Large intestine (tissue), 3 donors: ENCODE measurements at regions not wholly inside any gene's neighbourhood (a gene's known extent, or its start where the extent isn't known, plus 50 kb on each side); places are given as distances from the start of the nearest gene placed in this dataset.

ENCODE experiments used
- DNase-seq, 2 donors: peaks; one replicate each; pipeline versions ENCODE4 v3.0.0 to v3.0.0-alpha.2; 2013
- H3K27ac ChIP-seq: one replicate; pipeline ENCODE4 v1.5.1; 2013; ENCODE audit warnings: low read length
- H3K27me3 ChIP-seq: 2 replicates; pipeline ENCODE4 v1.6.1; 2013; ENCODE audit warnings: low read length; ENCODE audit not compliant: control insufficient read depth, insufficient read depth
- H3K36me3 ChIP-seq: 2 replicates; pipeline ENCODE4 v1.6.1; 2013; ENCODE audit warnings: low read length; ENCODE audit not compliant: control insufficient read depth, insufficient read depth
- H3K4me1 ChIP-seq: one replicate; pipeline ENCODE4 v1.6.1; 2013; ENCODE audit warnings: low read length; ENCODE audit not compliant: control insufficient read depth, insufficient read depth
- H3K4me3 ChIP-seq: one replicate; pipeline ENCODE4 v1.5.1; 2013; ENCODE audit warnings: low read length
- H3K9me3 ChIP-seq: one replicate; pipeline ENCODE4 v1.6.1; 2013; ENCODE audit warnings: mild to moderate bottlenecking, low read depth, low read length, moderate library complexity; ENCODE audit not compliant: control insufficient read depth
- WGBS: methylation state at CpG from one replicate; pipeline ENCODE4 v1.1.5; 2013; ENCODE audit warnings: low lambda C conversion rate; ENCODE audit not compliant: insufficient coverage; 5-methylcytosine and 5-hydroxymethylcytosine counted together

DNA sequence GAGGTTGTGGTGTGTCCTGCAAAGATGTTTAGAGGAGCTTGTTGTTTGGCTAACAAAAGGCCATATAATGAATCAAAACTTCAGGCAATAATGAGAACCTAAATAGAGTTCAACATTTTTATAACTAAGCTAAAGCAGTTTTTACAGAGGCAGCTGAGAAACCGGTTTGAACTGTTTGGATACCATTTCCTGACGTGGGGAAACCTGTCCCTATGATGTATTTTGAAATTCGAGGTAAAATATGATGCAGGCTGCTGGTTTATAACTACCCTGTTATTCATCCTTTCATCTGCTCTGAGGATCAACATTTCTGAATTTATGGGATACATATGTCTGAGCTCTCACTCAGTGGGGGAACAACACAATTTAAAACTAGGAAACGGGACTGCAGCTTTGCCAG, 289.5 kb upstream of the IRX2 start:
- Histone ChIP-seq H3K27ac (no peak overlapping the region), H3K36me3 (no peaks in the 10 kb centered on the region), H3K27me3 (no peaks in the 10 kb centered on the region), H3K9me3 (peaks cover 3% of the 10 kb centered on the region), H3K4me3 (no peak overlapping the region), H3K4me1 (no peaks in the 10 kb centered on the region)
- WGBS: no CpG with 5 or more reads among the region's 4 CpGs
- no peak for DNase-seq

DNA sequence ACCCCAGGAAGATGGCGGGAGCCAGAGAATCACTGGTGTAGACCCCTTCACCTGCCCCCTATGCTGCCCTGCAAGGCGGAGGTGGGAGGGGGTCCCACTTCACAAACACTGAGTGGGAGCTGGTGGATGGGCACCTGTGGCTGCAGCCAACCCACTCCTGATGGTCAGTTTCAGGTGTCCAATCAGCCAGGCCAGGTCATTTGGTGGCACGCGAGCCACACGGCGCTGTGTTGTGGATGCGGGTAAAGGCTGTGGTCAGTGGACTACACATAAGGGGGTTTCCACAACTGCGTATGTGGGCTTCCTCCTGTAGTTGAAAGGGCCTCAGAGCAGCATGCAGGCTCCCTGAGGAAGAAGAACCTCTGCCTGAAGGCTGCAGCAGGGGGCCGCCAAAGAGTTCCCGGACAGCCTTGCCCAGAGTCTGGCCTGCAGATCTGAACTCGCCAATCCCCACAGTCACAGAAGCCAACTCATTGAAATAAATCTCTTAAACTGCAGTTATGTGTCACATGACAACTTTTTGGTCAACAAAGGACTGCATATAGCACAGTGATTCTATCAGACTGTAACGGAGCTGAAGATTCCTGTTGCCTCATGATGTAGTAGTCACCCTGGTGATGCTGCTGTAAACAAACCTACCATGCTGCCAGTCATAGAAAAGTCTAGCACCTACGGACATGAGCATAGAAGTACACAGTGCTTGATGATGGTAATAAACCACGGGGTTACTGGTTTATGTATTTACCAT, 284.7 kb upstream of the IRX2 start:
- DNase-seq: no peak
- H3K9me3 ChIP-seq: peaks cover 7% of the 10 kb centered on the region
- no peak overlapping the region for H3K4me3 ChIP-seq
- no peaks in the 10 kb centered on the region for H3K36me3 ChIP-seq
- no CpG with 5 or more reads among the region's 14 CpGs for WGBS
- no peaks in the 10 kb centered on the region for H3K4me1 ChIP-seq
- H3K27me3 ChIP-seq: no peaks in the 10 kb centered on the region
- no peak overlapping the region for H3K27ac ChIP-seq

DNA sequence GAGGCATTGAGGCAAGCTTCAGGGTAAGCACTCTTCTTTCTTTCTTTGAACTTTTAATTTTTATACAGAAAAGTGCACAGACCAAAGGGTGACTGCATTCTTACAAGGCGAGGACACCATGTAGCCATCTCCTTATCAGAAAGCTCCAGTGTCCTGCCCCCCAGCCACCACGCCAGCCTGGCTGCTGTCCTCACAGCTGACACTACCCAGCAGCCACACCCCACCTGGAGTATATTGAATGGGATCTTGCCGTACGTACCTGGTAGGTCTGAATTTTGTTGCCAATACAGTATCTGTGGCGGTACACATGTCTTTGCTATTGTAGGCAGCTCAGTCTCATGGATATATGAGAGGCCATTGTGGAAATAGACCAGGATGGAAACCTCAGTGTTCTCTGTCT, 284.0 kb upstream of the IRX2 start:
- H3K9me3 ChIP-seq: peaks cover 7% of the 10 kb centered on the region
- no peaks in the 10 kb centered on the region for H3K4me1 ChIP-seq
- H3K4me3 ChIP-seq: no peak overlapping the region
- no peak for DNase-seq
- H3K36me3 ChIP-seq: no peaks in the 10 kb centered on the region
- H3K27me3 ChIP-seq: no peaks in the 10 kb centered on the region
- no peak overlapping the region for H3K27ac ChIP-seq
- no CpG with 5 or more reads among the region's 5 CpGs for whole genome bisulfite sequencing

DNA sequence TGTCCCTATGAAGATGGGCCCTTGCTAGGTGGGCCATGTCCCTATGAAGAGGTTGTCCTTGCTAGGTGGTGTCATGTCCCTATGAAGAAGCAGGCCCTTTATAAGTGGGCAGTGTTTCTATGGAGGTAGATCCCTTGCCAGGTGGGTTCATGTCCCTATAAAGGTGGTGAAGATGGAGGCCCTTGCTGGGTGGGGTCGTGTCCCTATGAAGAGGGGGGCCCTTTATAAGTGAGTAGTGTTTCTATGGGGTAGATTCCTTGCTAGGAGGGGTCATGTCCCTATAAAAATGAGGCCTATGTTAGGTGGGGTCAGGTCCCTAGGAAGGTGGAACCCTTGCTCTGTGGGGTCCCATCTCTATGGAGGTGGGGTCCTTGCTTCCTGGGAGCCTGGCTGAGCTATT, 283.4 kb upstream of the IRX2 start:
- no peak for DNase-seq
- H3K4me1 ChIP-seq: no peaks in the 10 kb centered on the region
- no CpG with 5 or more reads among the region's 1 CpG for WGBS

DNA sequence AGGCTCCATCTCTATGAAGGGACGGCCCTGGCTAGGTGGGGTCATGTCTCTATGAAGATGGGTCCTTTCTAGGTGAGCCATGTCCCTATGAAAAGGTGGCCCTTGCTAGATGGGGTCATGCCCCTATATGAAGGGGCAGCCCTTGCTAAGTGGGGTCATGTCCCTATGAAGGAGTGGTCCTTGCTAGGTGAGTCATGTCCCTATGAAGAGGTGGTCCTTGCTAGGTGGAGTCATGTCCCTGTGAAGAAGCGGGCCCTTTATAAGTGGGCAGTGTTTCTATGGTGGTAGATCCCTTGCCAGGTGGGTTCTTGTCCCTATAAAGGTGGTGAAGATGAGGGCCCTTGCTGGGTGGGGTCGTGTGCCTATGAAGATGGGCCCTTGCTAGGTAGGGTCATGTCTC, 283.0 kb upstream of the IRX2 start:
- Histone ChIP-seq H3K9me3 (peaks cover 7% of the 10 kb centered on the region), H3K4me1 (no peaks in the 10 kb centered on the region), H3K27me3 (no peaks in the 10 kb centered on the region), H3K36me3 (no peaks in the 10 kb centered on the region), H3K27ac (no peak overlapping the region), H3K4me3 (no peak overlapping the region)
- no peak for DNase-seq
- no CpG with 5 or more reads among the region's 3 CpGs for WGBS

More for the DNA sequence above, 283.4 kb upstream of the IRX2 start:
- no peaks in the 10 kb centered on the region for H3K27me3 ChIP-seq
- H3K4me3 ChIP-seq: no peak overlapping the region
- H3K27ac ChIP-seq: no peak overlapping the region
- no peaks in the 10 kb centered on the region for H3K36me3 ChIP-seq
- peaks cover 7% of the 10 kb centered on the region for H3K9me3 ChIP-seq

DNA sequence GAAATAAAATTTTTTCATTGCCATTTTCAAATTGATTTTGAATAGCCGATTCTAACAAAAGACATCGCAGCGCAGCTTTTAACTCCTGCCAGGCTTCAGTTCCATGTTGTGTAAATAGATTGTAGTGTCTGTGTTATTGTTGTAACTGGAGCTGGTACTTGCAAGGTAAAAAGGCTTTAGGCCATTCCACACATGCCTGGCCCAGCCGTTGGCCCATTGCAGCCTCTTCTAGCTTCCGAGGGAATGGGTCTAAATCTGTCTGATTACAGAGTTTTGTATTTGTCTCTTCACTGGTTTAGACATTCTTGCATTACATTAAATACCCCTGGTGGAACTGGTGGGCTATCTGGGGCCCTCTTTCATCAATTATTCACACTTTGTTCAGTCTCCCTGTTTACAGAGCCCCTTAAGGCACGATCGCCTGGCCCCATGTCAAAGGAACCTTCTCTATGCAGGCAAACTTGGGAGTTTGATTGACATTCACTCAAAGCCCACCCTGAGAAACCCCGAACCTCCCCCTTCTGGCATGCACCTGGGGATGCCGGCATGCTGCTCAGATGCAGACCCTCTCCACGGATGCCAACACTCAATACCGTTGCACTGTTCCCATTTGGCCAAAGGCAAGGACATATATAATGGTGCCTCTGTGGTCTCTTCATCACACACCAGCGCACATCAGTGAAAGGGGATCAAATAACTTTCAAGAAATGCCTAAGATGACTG, 281.7 kb upstream of the IRX2 start:
- no peaks in the 10 kb centered on the region for H3K27me3 ChIP-seq
- no peaks in the 10 kb centered on the region for H3K36me3 ChIP-seq
- H3K4me1 ChIP-seq: no peaks in the 10 kb centered on the region
- 95% methylated on average over 3 of the region's 12 CpGs for WGBS
- H3K27ac ChIP-seq: no peak overlapping the region
- H3K9me3 ChIP-seq: peaks cover 7% of the 10 kb centered on the region
- no peak for DNase-seq
- H3K4me3 ChIP-seq: no peak overlapping the region

DNA sequence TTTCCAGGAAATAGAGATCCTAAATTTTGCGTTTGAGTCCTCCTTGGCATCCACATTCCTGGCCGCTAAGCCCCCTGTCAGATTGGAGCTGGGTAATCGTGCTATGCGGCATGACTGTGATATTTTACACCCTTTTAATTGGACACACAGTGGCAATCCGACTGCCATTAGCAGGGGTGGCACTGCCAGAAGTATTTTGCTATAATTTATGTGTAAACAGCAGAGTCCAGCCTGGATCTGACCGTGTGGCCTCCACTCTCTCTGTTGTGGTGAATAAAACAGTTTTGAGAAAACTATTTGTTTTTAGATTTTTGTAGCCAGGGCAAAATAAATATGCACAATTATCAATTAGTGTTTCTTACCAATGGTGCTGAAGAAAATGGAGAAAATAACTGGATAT, 281.0 kb upstream of the IRX2 start:
- DNase-seq: no peak
- no peaks in the 10 kb centered on the region for H3K4me1 ChIP-seq
- H3K9me3 ChIP-seq: peaks cover 11% of the 10 kb centered on the region
- WGBS: 75% methylated on average over 1 of the region's 6 CpGs
- no peaks in the 10 kb centered on the region for H3K27me3 ChIP-seq
- H3K4me3 ChIP-seq: no peak overlapping the region
- no peaks in the 10 kb centered on the region for H3K36me3 ChIP-seq
- no peak overlapping the region for H3K27ac ChIP-seq

DNA sequence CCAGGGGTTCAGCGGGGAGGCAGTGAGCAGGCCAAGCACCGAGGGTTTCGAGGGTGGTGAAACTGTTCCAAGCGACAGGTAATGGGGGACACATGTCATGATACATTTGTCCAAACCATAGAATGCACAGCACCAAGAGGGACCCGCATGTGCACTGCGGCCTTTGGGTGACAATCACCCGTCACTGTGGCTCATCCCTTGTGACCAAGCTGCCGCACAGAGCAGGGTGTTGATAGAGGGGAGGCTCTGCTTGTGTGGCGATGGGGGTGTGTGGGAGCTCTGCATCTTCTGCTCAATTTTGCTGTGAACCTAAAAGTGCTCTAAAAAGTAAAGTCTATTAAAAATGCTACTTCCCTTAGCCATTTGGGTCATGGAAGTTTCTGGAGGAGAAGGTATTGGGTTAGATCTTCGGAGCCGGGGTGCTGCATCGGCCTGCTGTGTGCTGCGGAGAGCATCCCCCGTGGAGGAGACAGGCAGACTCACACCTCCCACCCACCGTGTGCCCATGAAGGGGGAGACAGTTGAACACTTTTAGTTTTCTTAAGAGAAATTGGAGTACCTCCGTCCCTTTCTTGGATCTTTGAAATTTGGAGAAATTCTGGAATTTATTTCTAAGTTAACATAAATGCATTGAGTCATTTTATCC, 280.4 kb upstream of the IRX2 start:
- no peak overlapping the region for H3K4me3 ChIP-seq
- H3K27me3 ChIP-seq: no peaks in the 10 kb centered on the region
- DNase-seq: no peak
- H3K9me3 ChIP-seq: peaks cover 11% of the 10 kb centered on the region
- no peaks in the 10 kb centered on the region for H3K4me1 ChIP-seq
- no peak overlapping the region for H3K27ac ChIP-seq
- no peaks in the 10 kb centered on the region for H3K36me3 ChIP-seq
- 100% methylated on average over 1 of the region's 16 CpGs for WGBS

DNA sequence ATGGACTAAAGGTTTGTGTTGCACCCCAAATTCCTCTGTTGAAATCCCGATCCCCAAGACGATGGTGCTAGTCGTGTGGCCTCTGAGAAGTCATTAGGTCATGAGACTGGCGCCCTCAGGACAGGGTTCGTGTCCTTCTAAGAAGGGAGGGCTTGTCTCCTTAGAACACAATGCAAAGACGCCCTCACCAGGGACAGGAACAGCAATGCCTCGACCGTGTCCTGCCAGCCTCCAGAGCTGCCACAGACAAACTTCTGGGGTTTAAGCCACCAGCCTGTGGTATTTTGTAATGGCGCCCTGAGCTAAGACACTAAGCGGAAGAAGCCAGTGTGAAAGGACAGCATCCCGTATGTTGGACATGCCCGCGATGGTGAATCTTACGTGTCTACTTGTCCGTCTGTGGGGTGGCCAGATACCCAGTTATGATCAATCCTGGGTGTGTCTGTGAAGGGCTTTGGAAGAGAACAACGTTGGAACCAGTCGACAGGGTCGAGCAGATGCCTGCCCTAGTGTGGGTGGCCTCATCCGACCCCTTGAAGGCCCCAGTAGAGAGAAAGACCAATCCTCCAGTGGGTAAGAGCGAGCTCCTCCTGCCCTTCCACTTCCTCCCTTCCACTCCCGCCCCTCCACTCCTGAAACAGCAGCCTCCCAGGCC, 279.2 kb upstream of the IRX2 start:
- H3K27ac ChIP-seq: no peak overlapping the region
- no peak overlapping the region for H3K4me3 ChIP-seq
- no peaks in the 10 kb centered on the region for H3K36me3 ChIP-seq
- no peak for DNase-seq
- no peaks in the 10 kb centered on the region for H3K27me3 ChIP-seq
- H3K4me1 ChIP-seq: no peaks in the 10 kb centered on the region
- peaks cover 4% of the 10 kb centered on the region for H3K9me3 ChIP-seq
- WGBS: no CpG with 5 or more reads among the region's 21 CpGs

DNA sequence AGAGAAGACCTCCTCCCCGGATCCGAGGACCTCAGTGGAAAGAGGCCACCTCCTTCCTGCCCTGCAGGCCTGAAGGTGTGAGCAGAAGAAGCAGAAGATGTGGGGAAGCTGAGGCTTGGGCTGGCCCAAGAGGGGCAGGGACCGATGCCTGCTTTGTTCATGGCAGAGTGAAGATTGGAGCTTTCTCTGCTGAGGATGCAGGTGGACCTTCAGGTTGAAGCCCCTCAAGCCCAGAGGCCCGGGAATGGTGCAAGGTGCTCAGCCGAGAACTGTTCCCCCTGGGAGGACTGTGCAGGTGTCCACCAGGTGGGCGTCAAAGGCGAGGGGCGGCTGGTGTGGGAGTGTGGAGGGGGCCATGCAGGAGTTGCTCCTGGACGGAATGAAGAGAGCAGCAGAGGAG, 277.9 kb upstream of the IRX2 start:
- Histone ChIP-seq H3K9me3 (peaks cover 4% of the 10 kb centered on the region), H3K27me3 (no peaks in the 10 kb centered on the region), H3K27ac (no peak overlapping the region), H3K36me3 (no peaks in the 10 kb centered on the region), H3K4me1 (no peaks in the 10 kb centered on the region), H3K4me3 (no peak overlapping the region)
- no CpG with 5 or more reads among the region's 9 CpGs for WGBS
- DNase-seq: no peak
